ENCODE measurements at regions not wholly inside any gene's neighbourhood (a gene's known extent, or its start where the extent isn't known, plus 50 kb on each side); places are given as distances from the start of the nearest gene placed in this dataset.

DNA sequence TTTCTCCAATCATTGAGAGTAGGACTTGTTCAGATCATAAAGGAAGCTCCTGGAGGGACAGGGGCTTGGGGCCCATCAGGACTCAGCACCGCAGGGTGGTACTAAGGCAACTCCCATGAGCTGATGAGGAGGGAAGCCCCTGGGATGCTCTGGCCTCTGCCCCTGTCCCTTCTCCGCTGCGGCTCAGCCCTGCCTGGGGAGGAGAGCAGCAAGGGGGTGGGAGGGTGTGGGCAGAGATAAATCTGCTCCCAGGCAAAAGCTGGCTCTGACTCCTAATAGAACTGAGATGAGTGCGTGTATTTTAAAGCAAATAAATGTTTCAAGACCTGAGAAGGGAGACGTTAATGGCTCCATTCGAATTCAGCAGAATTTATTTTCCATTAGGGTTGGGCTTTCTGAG is 52.0 kb upstream of the CHST11 start:
- ChIA-PET POLR2A (no interaction called here), CTCF (no interaction called here)
- Mint-ChIP-seq H3K4me1 (no peaks in the 10 kb centered on the region), H3K27ac (no peak overlapping the region), H3K4me3 (no peak overlapping the region), H3K27me3 (ENCODE audit: low read depth) (no peaks in the 10 kb centered on the region; the same call in 1 of the 2 replicates), H3K9me3 (peaks cover 33% of the 10 kb centered on the region), H3K36me3 (peaks cover 13% of the 10 kb centered on the region)
- DNase-seq (ENCODE audit: low spot score) (no peak), ATAC-seq (no peak)
- TF ChIP-seq, protein P1, sequence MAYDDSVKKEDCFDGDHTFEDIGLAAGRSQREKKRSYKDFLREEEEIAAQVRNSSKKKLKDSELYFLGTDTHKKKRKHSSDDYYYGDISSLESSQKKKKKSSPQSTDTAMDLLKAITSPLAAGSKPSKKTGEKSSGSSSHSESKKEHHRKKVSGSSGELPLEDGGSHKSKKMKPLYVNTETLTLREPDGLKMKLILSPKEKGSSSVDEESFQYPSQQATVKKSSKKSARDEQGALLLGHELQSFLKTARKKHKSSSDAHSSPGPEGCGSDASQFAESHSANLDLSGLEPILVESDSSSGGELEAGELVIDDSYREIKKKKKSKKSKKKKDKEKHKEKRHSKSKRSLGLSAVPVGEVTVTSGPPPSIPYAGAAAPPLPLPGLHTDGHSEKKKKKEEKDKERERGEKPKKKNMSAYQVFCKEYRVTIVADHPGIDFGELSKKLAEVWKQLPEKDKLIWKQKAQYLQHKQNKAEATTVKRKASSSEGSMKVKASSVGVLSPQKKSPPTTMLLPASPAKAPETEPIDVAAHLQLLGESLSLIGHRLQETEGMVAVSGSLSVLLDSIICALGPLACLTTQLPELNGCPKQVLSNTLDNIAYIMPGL (CRISPR knock-in tag; IDR thresholded peaks at IDR 0.05) = no peak
- TF ChIP-seq, protein P2, sequence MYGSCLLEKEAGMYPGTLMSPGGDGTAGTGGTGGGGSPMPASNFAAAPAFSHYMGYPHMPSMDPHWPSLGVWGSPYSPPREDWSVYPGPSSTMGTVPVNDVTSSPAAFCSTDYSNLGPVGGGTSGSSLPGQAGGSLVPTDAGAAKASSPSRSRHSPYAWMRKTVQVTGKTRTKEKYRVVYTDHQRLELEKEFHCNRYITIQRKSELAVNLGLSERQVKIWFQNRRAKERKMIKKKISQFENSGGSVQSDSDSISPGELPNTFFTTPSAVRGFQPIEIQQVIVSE (CRISPR knock-in tag; IDR thresholded peaks at IDR 0.05; ENCODE audit: borderline replicate concordance) = no peak

DNA sequence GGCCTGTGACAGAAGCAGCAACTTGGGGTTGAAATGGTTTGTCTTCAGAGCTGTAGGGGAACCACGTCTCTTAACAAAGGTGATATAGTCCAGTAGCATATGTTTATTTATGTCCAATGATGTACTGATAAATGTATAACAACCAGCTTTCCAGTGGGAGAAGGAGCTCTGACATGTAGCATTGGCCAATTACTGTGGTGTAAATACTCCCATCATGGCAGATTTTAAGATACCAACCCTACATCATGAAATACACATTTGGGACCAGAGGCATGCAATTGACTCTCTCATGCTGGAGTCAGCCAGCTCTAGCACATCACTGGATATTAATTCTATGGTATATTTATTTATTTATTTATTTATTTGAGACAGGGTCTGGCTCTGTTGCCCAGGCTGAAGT is 50.6 kb upstream of the CHST11 start:
- no peak overlapping the region for H3K27ac Mint-ChIP-seq
- no peaks in the 10 kb centered on the region for H3K4me1 Mint-ChIP-seq
- peaks cover 29% of the 10 kb centered on the region for H3K9me3 Mint-ChIP-seq
- H3K36me3 Mint-ChIP-seq = peaks cover 10% of the 10 kb centered on the region
- TF ChIP-seq JAZF1 (CRISPR knock-in tag; IDR thresholded peaks at IDR 0.05) (no peak), ZNF317 (CRISPR knock-in tag; IDR thresholded peaks at IDR 0.05; ENCODE audit: borderline replicate concordance, low read depth) (no peak), MYBL2 (CRISPR knock-in tag; IDR thresholded peaks at IDR 0.05) (no peak)
- H3K27me3 Mint-ChIP-seq (ENCODE audit: low read depth) = no peaks in the 10 kb centered on the region; the same call in 1 of the 2 replicates
- H3K4me3 Mint-ChIP-seq = no peak overlapping the region
- ATAC-seq (no peak), DNase-seq (ENCODE audit: low spot score) (no peak)
- ChIA-PET CTCF (no interaction called here), POLR2A (no interaction called here)

Data from WTC11 (cell line).